GM13977 (cell line): ENCODE measurements at regions not wholly inside any gene's neighbourhood (a gene's known extent, or its start where the extent isn't known, plus 50 kb on each side); places are given as distances from the start of the nearest gene placed in this dataset.

Experiments
- DNase-seq: peaks from one replicate; pipeline ENCODE4 v3.0.0; 2012; ENCODE audit warnings: low spot score
- in situ Hi-C: fragments of 300-500 bp; cut with MboI; formaldehyde crosslinking; loops from one replicate; pipeline ENCODE4 v1.12.0; 2022; ENCODE audit warnings: low sequenced_read_pairs, low pct_unique_long_range_greater_than_20kb, mixed read lengths, inconsistent platforms; ENCODE audit not compliant: unreplicated experiment
- TF ChIP-seq, protein P1 (sequence below): IDR thresholded peaks from 2 replicates; pipeline ENCODE4 v1.5.1; 2012; ENCODE audit warnings: mild to moderate bottlenecking, control low read depth; ENCODE audit not compliant: insufficient read depth; ENCODE audit errors: extremely low read depth, missing control alignments

DNA sequence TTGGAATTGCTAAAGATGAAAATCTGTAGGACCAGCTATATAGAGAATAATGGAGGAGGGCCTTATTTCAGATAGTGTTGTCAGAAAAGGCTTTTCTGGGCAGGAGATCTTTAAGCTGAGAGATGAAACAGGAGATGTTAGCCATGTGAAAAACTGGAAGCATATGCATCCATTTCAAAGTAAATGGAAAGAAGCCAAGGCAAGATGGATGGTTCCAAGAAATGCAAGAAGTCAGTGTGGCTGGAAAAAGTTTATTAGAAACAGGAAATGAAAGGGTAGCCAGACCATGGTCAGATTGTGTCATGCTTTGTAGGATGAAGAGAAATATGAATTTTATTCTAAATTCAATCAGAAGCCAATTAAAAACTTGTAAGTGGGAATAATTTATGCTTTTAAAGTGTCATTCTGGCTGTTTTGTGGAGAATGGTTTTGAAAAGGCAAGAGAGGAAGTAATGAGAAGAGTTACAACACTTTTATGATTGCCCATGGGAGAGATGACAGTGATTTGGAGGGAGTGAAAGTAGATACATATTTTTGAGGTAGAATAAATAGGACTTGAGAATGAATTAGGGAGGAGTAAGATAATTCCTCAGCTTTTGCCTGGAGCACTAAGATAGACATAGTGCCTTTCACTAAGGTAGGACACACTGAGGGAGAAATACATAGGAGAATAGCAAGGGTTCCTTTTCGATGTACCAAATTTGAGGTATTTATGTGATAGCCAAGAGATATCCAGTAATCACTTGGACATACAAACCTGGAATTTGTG is 620.1 kb downstream of the HTR1B start:
- in situ Hi-C loops = no loop called here
- TF ChIP-seq, protein P1, sequence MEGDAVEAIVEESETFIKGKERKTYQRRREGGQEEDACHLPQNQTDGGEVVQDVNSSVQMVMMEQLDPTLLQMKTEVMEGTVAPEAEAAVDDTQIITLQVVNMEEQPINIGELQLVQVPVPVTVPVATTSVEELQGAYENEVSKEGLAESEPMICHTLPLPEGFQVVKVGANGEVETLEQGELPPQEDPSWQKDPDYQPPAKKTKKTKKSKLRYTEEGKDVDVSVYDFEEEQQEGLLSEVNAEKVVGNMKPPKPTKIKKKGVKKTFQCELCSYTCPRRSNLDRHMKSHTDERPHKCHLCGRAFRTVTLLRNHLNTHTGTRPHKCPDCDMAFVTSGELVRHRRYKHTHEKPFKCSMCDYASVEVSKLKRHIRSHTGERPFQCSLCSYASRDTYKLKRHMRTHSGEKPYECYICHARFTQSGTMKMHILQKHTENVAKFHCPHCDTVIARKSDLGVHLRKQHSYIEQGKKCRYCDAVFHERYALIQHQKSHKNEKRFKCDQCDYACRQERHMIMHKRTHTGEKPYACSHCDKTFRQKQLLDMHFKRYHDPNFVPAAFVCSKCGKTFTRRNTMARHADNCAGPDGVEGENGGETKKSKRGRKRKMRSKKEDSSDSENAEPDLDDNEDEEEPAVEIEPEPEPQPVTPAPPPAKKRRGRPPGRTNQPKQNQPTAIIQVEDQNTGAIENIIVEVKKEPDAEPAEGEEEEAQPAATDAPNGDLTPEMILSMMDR = no peak

DNA sequence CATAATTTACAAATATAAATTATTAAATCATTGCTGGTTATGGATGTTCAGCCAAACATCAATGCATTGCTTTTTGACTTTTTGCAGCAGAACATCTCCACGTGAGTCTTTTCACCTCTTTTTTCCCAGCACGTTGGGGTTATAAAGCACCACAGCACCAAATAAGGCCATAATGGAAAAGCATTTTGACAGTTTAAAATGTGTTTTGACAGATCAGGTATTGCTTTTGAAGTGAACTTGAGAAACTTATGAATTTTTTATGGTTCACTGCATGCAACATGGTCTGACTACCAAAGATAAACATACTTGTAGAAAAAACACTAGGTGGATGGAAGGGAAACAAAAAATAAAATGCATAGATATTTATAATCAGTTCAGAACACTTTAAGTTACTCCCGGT is 622.4 kb downstream of the HTR1B start:
- in situ Hi-C loops = no loop called here
- no peak for DNase-seq
- TF ChIP-seq, protein P1 = no peak

More for the DNA sequence above, 620.1 kb downstream of the HTR1B start:
- DNase-seq = no peak

DNA sequence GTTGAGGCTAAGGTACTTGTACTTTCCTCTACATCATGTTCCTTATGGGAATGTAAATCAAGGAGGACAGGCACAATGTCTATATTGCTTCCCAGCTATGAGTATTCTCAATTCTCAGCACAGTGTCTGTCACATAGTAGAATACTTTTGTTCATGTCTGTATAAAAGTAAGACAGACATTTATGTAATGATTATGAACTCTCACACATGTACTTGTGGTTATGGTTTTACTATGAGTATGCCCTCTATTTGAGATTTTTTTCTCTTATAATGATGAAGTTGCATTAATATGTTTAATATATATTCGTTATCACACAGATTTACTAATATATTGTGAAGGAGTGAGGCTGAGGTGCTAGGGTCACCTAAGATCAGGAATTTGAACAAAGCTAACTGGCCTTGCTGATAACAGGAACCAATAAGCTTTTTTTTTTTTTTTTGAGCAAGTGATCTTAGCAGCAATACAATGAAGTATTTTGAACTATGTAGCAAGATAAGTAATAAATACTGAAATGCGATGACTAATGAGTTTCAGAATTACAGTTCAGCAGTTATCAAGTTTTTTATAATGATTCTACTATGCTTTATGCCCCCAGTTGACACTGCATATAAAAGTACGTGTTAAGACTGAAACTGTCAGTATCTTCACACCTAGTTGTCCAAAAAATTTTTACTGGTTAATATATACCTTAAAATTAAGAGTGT is 623.1 kb downstream of the HTR1B start:
- in situ Hi-C loops = no loop called here
- TF ChIP-seq, protein P1 = no peak
- DNase-seq = no peak

DNA sequence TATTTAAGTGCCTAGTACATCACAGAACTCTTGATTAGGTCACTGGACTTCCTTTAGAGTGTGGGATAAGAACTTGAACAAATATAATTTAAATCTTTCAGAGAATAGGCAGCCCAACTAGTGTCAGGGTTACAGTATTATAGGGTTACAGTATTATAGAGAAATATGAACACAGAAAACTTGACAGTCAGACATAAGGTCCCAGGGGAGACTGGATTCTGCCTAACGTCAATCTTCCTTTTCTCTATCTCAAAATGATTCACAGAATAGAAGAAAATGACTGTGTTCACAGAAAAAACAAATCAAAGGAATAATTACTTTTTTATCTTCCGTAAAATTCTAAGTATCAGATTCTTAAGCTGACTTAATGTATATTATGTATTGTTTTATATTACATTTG is 623.8 kb downstream of the HTR1B start:
- in situ Hi-C loops = no loop called here
- DNase-seq = no peak

DNA sequence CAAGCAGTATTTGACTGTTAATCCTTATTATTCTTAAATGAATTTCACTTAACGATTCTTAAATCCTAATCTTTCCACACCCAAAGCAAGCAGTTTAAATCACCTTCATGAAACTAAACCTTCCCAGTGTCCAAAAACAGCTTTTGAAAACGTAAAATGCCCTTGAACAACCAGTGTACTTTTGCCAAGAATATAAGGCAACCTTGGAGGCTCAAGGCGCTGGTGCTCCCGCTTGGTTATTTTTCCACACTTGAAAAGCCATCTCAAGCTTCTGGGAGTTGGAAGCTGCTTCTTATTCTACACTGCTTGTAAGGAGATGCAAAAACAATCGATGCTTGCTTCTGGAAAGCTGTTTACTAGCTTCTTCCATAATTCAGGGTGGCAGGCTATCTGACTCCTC is 625.7 kb downstream of the HTR1B start:
- TF ChIP-seq, protein P1 = no peak
- in situ Hi-C loops = no loop called here

More for the DNA sequence above, 623.8 kb downstream of the HTR1B start:
- TF ChIP-seq, protein P1 = no peak

DNA sequence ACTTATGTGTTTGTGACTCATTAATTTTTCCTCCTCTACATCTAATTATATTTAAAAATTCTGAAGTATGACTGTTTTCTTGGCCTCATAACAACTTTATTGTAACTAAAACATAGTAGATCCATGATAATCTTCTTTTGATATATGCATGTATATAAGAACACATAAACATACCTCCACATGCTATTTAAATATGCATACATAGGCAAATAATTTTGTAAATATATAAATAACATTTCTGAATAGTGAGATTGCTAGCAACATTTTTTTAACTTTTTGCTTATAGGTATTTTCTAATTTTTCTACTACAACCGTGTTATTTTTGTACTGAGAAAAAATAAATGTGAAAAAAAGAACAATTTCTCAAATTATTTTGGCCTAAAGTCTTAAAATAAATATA is 627.6 kb downstream of the HTR1B start:
- TF ChIP-seq, protein P1 = no peak
- DNase-seq = no peak
- in situ Hi-C loops = no loop called here

More for the DNA sequence above, 625.7 kb downstream of the HTR1B start:
- DNase-seq = no peak
